HG03457 (cell line): ENCODE measurements at regions not wholly inside any gene's neighbourhood (a gene's known extent, or its start where the extent isn't known, plus 50 kb on each side); places are given as distances from the start of the nearest gene placed in this dataset.

Experiments
- ATAC-seq: cut with Tn5 transposase; IDR thresholded peaks from one replicate; pipeline ENCODE4 v1.9.1; 2021; ENCODE audit warnings: moderate number of reproducible peaks; ENCODE audit not compliant: unreplicated experiment

DNA sequence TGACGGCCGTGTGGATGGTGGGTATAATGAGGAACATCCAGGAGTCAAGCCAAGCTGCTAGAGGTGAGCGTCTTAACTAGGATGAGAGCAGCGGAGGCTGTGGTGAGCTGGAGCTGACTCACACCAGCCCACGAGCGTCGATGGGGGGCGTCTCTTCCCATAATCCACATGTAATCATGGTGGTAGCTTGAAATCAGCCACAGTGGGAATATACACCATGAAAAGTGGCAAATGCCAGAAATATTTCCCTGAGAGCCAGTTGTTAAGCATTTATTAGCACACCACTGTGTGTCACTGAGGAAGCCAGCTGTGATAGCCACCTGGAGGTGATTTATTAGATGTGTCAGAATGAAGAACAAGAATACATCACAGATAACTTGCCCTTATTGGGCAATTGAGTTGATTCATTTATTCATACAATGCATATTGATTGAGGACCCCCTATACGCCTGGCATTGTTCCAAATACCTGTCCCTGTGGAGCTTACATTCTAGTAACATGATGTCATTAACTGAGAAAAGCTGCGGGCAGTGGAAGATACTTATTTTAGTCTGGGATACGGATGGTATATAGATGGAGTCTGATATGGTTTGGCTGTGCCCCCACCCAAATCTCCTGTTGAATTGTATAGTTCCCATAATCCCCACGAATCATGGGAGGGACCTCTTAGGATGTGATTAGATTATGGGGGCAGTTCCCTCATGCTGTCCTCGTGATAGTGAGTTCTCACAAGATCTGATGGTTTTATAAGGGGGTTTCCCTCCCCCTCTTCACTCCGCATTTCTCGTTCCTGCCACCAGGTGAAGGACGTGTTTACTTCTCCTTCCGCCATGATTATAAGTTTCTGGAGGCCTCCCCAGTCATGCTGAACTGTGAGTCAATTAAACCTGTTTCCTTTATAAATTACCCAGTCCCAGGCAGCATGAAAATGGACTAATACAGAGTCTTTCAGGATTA, 473.4 kb downstream of the METTL15 start:
- no peak for ATAC-seq

- ATAC-seq: no peak
Measured at GRCh38 chr11:28571371-28571770, 463.2 kb downstream of the METTL15 start.

- no peak for ATAC-seq
Measured at GRCh38 chr11:28569106-28569505, 460.9 kb downstream of the METTL15 start.

DNA sequence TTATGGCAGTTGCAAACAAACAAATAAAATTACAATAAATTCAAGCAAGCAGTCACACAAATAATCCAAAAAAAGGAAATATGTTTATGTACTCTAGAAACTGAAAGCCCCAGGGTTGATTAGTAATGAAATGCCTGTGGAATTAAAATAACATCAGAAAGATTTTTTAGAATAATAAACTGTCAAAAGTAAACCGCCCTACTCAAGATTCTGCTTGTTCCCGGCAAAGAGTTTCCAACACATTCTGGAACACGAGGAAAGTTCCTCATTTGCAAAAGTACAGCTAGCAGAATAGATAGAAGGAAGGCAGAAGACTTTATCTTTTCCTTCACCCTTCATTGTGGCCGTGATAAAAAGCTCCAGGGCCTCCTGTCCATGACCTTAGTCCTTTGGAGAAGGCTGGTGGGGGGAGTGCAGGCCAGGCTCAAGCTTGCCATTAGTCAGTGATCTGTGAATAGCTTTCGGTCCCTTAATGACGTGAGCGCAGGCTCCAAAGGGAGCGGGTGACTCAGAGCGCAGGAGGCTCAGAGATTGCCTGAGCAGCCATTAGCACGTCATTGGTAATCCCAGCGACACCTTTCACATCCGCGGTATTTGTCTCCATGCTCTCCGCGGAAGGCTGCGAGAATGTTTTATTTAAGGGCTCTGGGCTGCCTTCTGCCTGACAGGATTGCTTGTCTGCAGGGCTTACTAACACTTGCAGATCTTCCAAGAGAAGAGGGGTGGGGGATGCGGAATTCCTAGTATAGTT, 458.3 kb downstream of the METTL15 start:
- ATAC-seq: no peak

DNA sequence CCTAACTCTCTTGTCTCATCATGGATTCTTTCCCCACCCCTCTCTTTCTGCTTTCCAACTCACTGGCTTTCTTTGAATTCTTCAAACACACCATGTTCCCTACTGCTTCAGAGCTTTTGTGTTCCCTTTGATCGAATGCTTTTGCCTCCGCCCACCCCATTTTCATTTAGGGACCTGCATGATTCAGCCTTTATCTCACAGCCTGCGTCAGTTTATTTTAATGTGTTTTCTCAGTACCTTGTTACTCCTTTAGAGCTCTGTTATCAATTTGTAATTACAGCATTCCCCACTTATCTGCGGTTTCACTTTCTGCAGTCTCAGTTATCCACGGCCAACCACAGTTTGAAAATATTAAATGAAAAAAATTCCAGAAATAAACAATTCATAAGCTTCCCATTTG, 451.3 kb downstream of the METTL15 start:
- no peak for ATAC-seq

GRCh38 chr11:28547321-28547741, 439.1 kb downstream of the METTL15 start:
- no peak for ATAC-seq

DNA sequence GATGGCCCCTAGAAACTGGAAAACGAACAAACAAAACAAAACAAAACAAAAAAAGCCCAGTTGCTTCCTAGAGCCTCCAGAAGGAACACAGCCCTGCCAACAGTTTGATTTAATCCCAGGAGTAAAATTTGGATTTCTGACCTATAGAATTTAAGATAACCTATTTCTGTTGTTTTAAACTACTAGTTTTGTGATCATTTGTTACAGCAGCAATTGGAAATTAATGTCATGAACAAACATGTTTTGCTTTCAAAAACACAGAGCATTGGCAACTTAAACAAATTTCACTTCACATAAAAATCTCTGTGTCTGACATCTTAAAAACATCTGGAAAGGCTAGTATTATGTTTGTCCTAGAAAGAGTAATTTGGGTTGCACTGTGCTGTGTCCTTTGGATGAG, 437.3 kb downstream of the METTL15 start:
- ATAC-seq: no peak

DNA sequence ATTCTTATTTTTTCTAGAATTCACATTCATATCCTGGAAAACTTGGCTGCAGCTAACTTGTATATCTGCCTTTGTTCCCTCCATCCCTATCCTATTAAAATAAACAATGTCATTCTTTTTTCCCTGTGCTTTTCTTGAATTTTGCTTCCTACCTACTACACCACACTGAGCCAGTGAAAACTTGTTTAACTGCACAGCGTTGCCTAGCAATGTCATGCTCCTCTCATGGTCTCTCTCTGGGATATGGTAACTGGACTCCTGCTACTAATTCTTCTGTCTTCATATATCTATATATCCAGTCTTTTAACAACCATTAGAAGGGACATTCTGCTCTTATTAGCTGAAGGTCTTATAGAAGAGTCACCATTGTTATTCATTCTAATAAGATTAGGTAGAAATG, 434.4 kb downstream of the METTL15 start:
- ATAC-seq: no peak

GRCh38 chr11:28539239-28540030, 431.2 kb downstream of the METTL15 start:
- no peak for ATAC-seq

GRCh38 chr11:28537822-28538221, 429.6 kb downstream of the METTL15 start:
- ATAC-seq: no peak

- ATAC-seq: no peak
Measured at GRCh38 chr11:28536504-28537267, 428.5 kb downstream of the METTL15 start.

- no peak for ATAC-seq
Measured at GRCh38 chr11:28535677-28536076, 427.5 kb downstream of the METTL15 start.

DNA sequence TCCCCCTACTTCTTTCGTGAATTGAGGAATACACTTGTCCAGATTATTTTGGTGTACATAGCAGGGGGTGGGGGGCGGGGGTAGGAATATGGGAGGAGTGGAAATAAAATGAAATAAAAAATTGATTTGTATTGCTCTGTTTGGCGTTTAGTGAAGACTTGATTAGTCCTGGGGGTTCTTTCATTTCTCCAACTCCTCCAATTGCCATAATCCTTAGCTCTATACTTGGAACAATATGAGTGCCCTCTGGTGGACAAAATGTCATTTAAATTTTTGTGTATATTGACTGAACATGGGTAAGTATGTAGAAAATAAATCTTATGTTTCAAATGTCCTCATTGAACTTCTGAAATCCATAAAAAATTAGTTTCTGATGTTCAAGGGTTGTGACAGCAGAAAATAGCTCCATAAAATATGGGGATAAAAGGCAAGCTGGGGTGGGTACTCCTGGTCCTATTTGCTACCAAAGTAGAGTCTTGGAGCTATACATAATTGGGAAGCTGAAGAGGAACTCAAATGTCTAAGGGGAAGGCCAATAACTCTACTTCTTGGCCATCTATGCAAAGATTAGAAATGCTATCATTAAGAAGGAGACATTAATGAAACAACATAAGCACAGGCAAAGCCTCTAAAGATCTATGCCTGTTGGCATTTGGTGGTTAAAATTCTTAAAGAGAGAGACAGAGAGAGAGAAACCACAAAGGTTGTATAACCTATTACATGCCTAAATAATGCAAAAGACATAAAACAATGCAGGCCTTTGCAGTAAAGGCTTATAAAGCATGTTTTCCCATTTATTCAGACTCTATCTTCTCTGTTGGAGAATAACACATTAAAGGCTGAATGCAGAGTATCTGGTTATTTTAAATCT, 421.6 kb downstream of the METTL15 start:
- no peak for ATAC-seq

- no peak for ATAC-seq
Measured at GRCh38 chr11:28529046-28529445, 420.9 kb downstream of the METTL15 start.

DNA sequence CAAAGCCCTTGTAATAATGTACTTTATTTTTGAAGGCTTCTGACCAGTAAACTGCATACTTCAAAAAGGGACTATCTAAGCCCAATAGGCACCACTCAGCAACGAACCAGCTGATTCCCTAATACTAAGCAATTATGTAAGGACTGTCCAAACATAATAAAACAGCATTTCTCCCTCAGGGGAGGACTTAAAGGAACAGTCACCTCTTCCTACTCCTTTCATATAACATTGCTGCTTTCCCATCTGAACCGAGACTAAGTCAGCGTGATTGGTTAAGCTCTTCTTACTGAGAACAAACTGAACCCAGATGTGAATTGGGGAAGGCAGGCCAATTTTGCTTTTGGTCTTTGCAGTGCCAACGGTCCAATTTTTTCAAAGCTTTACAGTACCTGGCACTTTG, 420.0 kb downstream of the METTL15 start:
- ATAC-seq: no peak

- no peak for ATAC-seq
Measured at GRCh38 chr11:28526406-28526751, 418.2 kb downstream of the METTL15 start.

DNA sequence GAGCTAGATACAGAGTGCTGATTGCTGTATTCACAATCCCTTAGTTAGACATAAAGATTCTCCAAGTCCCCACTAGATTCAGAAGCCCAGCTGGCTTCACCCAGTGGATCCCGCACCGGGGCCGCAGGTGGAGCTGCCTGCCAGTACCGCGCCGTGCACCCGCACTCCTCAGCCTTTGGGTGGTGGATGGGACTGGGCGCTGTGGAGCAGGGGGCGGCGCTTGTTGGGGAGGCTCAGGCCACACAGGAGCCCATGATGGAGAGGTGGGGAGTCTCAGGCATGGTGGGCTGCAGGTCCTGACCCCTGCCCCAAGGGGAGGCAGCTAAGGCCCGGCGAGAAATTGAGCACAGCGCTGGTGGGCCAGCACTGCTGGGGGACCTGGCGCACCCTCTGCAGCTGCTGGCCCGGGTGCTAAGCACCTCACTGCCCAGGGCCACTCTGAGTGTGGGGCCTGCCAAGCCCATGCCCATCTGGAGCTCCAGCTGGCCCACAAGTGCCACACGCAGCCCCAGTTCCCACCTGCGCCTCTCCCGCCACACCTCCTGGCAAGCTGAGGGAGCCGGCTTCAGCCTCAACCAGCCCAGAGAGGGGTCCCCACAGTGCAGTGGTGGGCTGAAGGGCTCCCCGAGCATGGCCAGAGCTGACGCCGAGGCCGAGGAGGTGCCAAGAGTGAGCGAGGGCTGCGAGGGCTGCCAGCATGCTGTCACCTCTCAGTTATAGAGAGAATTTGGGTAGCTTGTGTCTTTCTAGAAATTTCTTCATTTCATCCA, 417.6 kb downstream of the METTL15 start:
- no peak for ATAC-seq

DNA sequence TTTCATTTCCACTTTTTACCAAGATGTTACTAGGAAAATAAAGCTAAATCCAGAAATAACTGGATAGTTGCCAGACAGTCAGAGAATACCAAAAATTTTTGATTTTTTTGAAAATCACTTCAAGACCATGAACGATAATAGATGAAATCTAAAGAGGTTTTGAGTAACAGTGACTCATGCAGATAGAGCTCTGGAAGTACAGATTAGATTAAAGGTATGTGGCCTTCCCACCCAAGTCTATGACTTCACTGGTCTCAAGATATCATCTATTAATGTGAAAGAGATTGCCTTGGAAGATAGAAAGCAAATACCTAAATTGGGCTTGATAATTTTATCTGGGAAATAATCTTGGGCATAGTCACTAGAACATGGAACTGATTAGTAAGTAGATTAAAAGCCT, 415.9 kb downstream of the METTL15 start:
- no peak for ATAC-seq

DNA sequence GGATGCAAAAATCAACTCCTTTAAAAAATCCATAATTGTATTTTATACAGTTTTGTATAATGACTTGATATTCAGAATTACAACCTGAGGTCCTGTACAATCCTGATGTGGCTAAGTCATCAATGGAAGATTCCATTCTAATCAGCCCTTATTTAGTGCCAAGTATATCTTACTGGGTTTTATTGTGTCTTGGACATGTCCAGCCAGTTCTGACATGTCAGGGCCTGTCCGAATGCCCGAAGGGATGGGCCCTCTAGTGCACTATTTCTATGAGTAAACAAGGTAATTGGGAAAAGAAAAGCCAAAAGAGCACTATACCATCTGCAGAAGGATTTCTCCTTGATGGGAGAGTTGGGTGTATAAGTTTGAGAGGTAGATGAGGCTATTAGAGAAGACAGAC, 412.9 kb downstream of the METTL15 start:
- ATAC-seq: no peak
